ENCODE measurements at regions not wholly inside any gene's neighbourhood (a gene's known extent, or its start where the extent isn't known, plus 50 kb on each side); places are given as distances from the start of the nearest gene placed in this dataset.
A peak's percentile ranks its signal among the peaks of the same experiment; 100 is the strongest.

DNA sequence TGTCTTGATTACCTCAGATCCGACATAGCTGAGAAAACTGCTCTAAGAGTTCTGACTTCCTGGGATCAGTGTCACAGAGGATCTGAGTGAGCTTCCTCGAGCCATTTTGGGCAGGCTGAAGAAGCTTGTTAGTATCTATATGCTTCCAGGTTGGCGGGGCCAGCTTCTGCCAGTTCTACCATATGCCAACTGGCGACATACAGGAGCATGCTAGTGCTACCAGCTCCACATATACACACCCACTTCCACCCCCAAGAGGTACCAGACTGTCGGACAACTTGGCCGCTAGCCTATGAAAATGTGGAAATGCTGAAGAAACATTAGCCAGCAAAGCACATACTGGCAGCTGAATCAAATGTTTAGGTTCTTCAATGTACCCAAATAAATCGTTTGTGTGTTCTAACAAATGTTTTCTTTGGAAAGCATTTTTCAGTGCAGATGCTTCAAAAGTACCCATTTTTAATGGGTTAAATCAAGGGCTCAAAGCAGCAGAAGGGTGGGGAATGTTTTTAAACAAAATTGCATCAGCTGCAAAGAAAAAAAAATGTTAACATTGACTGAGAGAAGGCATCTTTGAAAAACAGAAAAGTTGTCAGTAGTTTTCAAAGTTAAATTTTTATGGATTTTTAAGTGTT, 163.7 kb downstream of the KLF12 start:
- no peaks in the 10 kb centered on the region for H3K9me3 ChIP-seq (ENCODE audit: control insufficient read depth in 1 of 2, insufficient read depth in 1 of 2, low read length in 2 of 2)
- H3K4me1 ChIP-seq (ENCODE audit: insufficient read depth, low read length): peaks cover 6% of the 10 kb centered on the region
- H3K27me3 ChIP-seq (ENCODE audit: control insufficient read depth in 1 of 2, insufficient read depth in 2 of 2, low read length in 2 of 2): no peaks in the 10 kb centered on the region
- Mint-ChIP-seq H3K27me3 (no peaks in the 10 kb centered on the region), H3K4me1 (ENCODE audit: low read depth) (peaks cover 90% of the 10 kb centered on the region), H3K27ac (no peak overlapping the region), H3K9me3 (peaks cover 7% of the 10 kb centered on the region), H3K36me3 (ENCODE audit: low read depth) (peaks cover 44% of the 10 kb centered on the region), H3K4me3 (no peak overlapping the region)
- POLR2A ChIA-PET: no interaction called here
- H3K27ac ChIP-seq (ENCODE audit: low read depth in 1 of 2, low read length in 2 of 2): no peak overlapping the region
- ATAC-seq (ENCODE audit: poor library complexity) (no peak), DNase-seq (no peak)
- intact Hi-C loops (cut with DNase I, micrococcal nuclease): no loop called here
- CTCF ChIA-PET: no interaction called here
- H3K4me3 ChIP-seq (ENCODE audit: low read length): no peak overlapping the region
- TF ChIP-seq CTCF (IDR thresholded peaks at IDR 0.05): no peak
- peaks cover 14% of the 10 kb centered on the region for H3K36me3 ChIP-seq (ENCODE audit: insufficient read depth, low read length)

DNA sequence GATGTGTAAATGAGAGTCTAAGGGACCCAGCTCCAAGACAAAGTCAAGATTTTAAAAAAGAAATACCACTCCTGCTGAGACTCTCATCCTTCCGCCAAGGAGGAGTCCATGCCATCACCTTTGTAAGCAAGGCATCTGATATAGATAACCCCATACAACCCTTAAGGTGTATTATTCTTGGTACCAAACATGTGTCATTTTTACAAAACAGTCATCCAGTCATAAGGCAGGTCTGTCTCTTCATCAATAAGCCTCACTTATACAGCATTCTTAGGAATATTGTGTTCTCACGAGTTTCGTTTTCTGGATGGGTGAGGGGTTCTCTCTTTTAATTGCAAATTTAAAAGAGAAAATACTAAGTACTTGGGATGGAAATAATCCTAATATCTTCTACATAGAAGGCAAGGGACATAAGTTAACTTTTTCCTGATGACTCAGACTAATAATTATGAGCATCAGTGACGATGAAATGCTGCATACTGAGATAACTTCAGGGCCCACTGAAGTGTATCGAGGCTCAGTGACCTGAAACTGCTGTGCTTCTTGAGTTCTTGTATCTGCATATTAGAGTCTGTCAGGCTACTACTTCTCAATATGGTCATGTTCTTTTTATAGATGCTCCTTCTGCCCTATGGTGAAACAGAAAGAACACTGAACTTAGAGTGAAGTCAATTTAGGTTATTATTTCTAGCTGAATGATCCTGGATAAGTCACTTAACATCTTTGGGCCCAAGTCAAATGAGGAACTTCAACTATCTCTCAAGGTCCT, 166.6 kb downstream of the KLF12 start:
- Mint-ChIP-seq H3K27ac (peak overlapping the region; percentile 66), H3K36me3 (ENCODE audit: low read depth) (peaks cover 54% of the 10 kb centered on the region), H3K4me3 (no peak overlapping the region), H3K27me3 (no peaks in the 10 kb centered on the region), H3K4me1 (ENCODE audit: low read depth) (peaks cover 88% of the 10 kb centered on the region), H3K9me3 (no peaks in the 10 kb centered on the region)
- POLR2A ChIA-PET: interaction anchor here (0.6 to 1.3 kb wide), 3 partner anchors 12 to 125 kb away, joined by 3 to 4 read pairs (median 3); no protein-coding TSS in a partner anchor
- CTCF ChIA-PET: interaction anchor here (0.7 kb wide), 1 partner anchor 10 kb away, joined by 3 read pairs; no protein-coding TSS in a partner anchor
- intact Hi-C loops (cut with DNase I, micrococcal nuclease): no loop called here
- Histone ChIP-seq H3K36me3 (ENCODE audit: insufficient read depth, low read length) (peaks cover 18% of the 10 kb centered on the region), H3K4me1 (ENCODE audit: insufficient read depth, low read length) (peaks cover 5% of the 10 kb centered on the region), H3K27me3 (ENCODE audit: control insufficient read depth in 1 of 2, insufficient read depth in 2 of 2, low read length in 2 of 2) (no peaks in the 10 kb centered on the region), H3K27ac (ENCODE audit: low read depth in 1 of 2, low read length in 2 of 2) (no peak overlapping the region), H3K4me3 (ENCODE audit: low read length) (no peak overlapping the region), H3K9me3 (ENCODE audit: control insufficient read depth in 1 of 2, insufficient read depth in 1 of 2, low read length in 2 of 2) (no peaks in the 10 kb centered on the region)
- TF ChIP-seq CTCF (IDR thresholded peaks at IDR 0.05): no peak
- no peak for ATAC-seq (ENCODE audit: poor library complexity)
- no peak for DNase-seq

GRCh38 chr13:73966331-73966730, 167.9 kb downstream of the KLF12 start:
- H3K4me1 Mint-ChIP-seq (ENCODE audit: low read depth): peaks cover 88% of the 10 kb centered on the region

More at GRCh38 chr13:73966331-73966730, 167.9 kb downstream of the KLF12 start:
- H3K4me3 Mint-ChIP-seq: no peak overlapping the region
- Histone ChIP-seq H3K9me3 (ENCODE audit: control insufficient read depth in 1 of 2, insufficient read depth in 1 of 2, low read length in 2 of 2) (no peaks in the 10 kb centered on the region), H3K27me3 (ENCODE audit: control insufficient read depth in 1 of 2, insufficient read depth in 2 of 2, low read length in 2 of 2) (no peaks in the 10 kb centered on the region), H3K4me1 (ENCODE audit: insufficient read depth, low read length) (peaks cover 3% of the 10 kb centered on the region), H3K36me3 (ENCODE audit: insufficient read depth, low read length) (peaks cover 21% of the 10 kb centered on the region), H3K4me3 (ENCODE audit: low read length) (no peak overlapping the region), H3K27ac (ENCODE audit: low read depth in 1 of 2, low read length in 2 of 2) (no peak overlapping the region)
- DNase-seq: no peak
- POLR2A ChIA-PET: interaction anchor here (0.7 kb wide), 1 partner anchor 23 kb away, joined by 5 read pairs; no protein-coding TSS in a partner anchor
- H3K27me3 Mint-ChIP-seq: no peaks in the 10 kb centered on the region
- H3K27ac Mint-ChIP-seq: peak overlapping the region; percentile 66
- H3K9me3 Mint-ChIP-seq: no peaks in the 10 kb centered on the region
- ATAC-seq (ENCODE audit: poor library complexity): no peak
- TF ChIP-seq CTCF (IDR thresholded peaks at IDR 0.05): no peak
- CTCF ChIA-PET: interaction anchor here (0.6 kb wide), 1 partner anchor 181 kb away, joined by 4 read pairs; no protein-coding TSS in a partner anchor
- intact Hi-C loops (cut with DNase I, micrococcal nuclease): no loop called here
- peaks cover 63% of the 10 kb centered on the region for H3K36me3 Mint-ChIP-seq (ENCODE audit: low read depth)
